ENCODE measurements at regions not wholly inside any gene's neighbourhood (a gene's known extent, or its start where the extent isn't known, plus 50 kb on each side); places are given as distances from the start of the nearest gene placed in this dataset.

DNA sequence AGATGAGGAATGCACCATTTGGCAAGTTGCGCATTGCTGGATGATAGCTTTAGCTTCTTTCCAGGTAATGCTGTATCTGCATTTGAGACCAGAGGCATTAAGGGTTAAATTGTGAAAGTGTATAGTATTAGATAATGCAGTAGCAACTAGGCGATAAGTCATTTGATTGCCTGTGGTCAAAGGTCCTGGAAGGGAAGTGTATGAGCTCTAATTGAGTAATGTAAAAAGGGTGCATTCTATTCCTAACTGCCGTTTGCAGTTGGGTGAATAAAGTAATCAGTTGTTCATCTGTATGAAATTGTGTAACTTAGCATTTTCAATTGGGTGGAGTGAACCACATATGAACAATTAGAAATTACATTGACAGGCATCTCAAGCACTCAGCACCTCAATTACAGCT lies 54.5 kb upstream of the WDR1 start:
- Mint-ChIP-seq H3K4me3 (no peak overlapping the region), H3K36me3 (no peaks in the 10 kb centered on the region), H3K9me3 (ENCODE audit: low read depth) (no peaks in the 10 kb centered on the region), H3K4me1 (no peaks in the 10 kb centered on the region), H3K27me3 (peaks cover 3% of the 10 kb centered on the region), H3K27ac (no peak overlapping the region)
- CTCF ChIA-PET = interaction anchor here (0.9 to 1.8 kb wide), 5 partner anchors 8 to 378 kb away, joined by 3 to 5 read pairs (median 3); no protein-coding TSS in a partner anchor
- ATAC-seq = no peak
- DNase-seq = no peak

DNA sequence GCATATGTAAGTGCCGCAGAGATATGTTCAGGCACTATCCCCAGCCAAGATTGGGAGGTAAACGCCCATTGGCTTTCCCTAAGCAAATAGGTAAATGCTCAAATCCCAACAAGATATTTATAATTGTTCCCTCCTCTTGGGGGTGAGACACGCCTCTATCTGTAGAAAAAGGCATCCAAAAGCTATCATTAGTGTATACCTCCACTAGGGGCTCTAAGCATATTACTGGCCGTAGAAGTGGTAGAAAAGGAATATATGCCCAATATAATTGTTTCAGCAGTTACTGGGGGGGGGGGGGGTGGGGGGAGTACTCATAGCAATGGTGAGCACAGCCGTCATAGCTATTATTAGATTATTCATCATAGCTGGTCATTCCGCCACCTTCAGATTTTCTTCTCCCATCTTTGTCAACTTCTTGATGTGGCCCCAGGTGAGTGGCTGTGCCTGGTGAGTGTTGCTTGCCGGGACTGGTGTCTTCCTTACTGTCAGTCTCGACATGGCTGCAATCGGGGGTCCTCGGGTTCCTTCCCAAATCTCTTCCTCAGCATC lies 53.3 kb upstream of the WDR1 start:
- ATAC-seq (no peak), DNase-seq (no peak)
- Mint-ChIP-seq H3K27ac (no peak overlapping the region), H3K27me3 (peaks cover 4% of the 10 kb centered on the region), H3K4me3 (no peak overlapping the region), H3K9me3 (ENCODE audit: low read depth) (no peaks in the 10 kb centered on the region), H3K36me3 (no peaks in the 10 kb centered on the region), H3K4me1 (peaks cover 2% of the 10 kb centered on the region)
- CTCF ChIA-PET = interaction anchor here (0.6 kb wide), 1 partner anchor 401 kb away, joined by 4 read pairs; no protein-coding TSS in a partner anchor

DNA sequence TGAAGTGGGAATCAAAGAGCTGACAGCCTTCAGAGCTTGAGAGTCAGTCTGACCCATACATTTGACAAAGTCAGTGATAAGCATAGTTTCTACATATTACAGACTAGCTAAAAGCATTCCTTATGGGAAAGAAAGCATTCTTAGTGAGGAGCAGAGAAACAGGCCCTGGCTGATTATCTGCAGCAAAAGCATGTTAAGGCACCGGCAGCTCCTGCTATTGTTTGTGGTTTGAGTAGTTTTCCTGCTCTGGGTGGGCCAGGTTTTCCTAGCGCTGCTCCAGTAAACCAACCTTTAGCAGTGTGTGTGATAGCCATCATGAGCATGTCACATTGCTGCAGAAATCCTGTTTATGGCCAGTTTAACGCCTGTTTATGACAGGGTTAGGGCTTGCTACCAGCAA lies 51.6 kb upstream of the WDR1 start:
- CTCF ChIA-PET = interaction anchor here (0.5 to 1.7 kb wide), 5 partner anchors 10 to 267 kb away, joined by 3 to 7 read pairs (median 3); no protein-coding TSS in a partner anchor
- Mint-ChIP-seq H3K36me3 (no peaks in the 10 kb centered on the region), H3K27me3 (peaks cover 5% of the 10 kb centered on the region), H3K9me3 (ENCODE audit: low read depth) (no peaks in the 10 kb centered on the region), H3K27ac (no peak overlapping the region), H3K4me1 (peaks cover 4% of the 10 kb centered on the region), H3K4me3 (no peak overlapping the region)
- ATAC-seq (no peak), DNase-seq (no peak)

DNA sequence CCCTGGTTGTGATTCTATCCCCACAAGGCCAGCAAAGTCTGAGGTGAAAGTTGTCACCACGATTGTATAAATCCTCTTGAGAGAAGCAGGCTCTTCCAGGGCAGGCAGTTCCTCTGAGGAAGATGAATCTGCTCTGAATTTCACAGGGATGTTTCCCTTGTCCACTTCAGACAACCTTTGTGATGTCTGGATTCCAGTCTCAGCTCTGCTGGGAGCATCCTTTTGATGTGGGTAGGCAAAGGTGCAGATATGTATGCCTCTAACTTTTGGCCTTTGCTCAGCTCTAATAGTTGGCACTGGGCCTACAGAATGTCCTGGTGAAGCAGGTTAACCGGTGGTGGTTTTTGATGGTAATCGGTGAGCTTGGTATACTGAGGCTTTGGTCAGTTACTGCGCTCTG lies 50.6 kb upstream of the WDR1 start:
- no peak for ATAC-seq
- Mint-ChIP-seq H3K9me3 (ENCODE audit: low read depth) (no peaks in the 10 kb centered on the region), H3K27me3 (peaks cover 5% of the 10 kb centered on the region), H3K4me3 (no peak overlapping the region), H3K36me3 (no peaks in the 10 kb centered on the region), H3K27ac (no peak overlapping the region), H3K4me1 (peaks cover 8% of the 10 kb centered on the region)
- no peak for DNase-seq
- CTCF ChIA-PET = interaction anchor here (0.8 to 1.7 kb wide), 3 partner anchors 9 to 17 kb away, joined by 3 to 7 read pairs (median 4); no protein-coding TSS in a partner anchor
